ENCODE measurements at regions not wholly inside any gene's neighbourhood (a gene's known extent, or its start where the extent isn't known, plus 50 kb on each side); places are given as distances from the start of the nearest gene placed in this dataset.

DNA sequence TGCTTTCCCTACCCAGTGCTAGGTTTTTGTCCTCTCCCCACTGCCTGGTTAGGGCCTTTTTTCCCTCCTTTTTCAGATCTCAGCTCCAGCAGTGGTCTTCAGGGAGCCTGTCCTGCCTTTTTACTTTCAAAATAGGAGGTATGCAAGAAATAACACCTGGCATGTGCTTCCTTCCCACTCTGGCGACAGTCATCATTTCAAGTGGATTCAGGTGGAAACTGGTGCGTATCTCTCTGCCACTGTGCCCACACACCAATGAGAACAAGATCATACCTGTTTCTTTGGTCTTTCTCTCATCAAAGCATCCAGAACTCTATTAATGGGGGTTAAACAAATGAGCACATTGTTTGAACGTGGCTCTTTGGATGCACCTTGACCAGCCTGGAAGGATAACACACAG is 95.7 kb upstream of the GGTLC1 start:
- TF ChIP-seq, protein P1, sequence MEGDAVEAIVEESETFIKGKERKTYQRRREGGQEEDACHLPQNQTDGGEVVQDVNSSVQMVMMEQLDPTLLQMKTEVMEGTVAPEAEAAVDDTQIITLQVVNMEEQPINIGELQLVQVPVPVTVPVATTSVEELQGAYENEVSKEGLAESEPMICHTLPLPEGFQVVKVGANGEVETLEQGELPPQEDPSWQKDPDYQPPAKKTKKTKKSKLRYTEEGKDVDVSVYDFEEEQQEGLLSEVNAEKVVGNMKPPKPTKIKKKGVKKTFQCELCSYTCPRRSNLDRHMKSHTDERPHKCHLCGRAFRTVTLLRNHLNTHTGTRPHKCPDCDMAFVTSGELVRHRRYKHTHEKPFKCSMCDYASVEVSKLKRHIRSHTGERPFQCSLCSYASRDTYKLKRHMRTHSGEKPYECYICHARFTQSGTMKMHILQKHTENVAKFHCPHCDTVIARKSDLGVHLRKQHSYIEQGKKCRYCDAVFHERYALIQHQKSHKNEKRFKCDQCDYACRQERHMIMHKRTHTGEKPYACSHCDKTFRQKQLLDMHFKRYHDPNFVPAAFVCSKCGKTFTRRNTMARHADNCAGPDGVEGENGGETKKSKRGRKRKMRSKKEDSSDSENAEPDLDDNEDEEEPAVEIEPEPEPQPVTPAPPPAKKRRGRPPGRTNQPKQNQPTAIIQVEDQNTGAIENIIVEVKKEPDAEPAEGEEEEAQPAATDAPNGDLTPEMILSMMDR (IDR thresholded peaks at IDR 0.05), result no peak
- no peak for TF ChIP-seq POLR2A (IDR thresholded peaks at IDR 0.05)

Data from tibial nerve (tissue), 3 donors.